ENCODE measurements at regions not wholly inside any gene's neighbourhood (a gene's known extent, or its start where the extent isn't known, plus 50 kb on each side); places are given as distances from the start of the nearest gene placed in this dataset.

DNA sequence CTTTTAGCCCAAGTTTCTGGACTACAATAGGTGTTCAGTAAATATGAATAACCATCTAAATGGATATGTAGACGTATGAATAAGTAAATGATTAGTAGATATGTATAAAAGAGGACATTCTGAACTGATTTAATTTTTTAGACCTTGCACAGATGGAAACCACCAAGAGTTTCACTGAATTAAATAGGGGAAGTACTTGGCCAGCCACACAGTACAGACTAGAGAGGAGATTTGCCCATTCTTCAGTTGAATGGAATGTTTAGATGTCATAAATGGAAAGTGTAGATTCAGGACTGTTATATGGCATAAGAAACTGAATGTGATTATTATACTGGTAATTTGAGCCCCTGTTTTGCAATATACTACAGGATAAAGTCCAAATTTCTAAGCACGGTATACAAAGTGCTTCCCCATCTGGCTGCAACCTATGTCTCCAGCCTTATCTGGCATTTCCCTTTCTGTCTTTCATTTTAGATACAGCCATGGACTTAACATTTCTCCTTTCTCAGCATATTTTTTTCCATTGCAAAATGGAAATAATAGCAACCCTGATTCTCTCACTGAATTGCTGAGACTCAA is 137.8 kb upstream of the HS3ST1 start:
- TF ChIP-seq, protein P1, sequence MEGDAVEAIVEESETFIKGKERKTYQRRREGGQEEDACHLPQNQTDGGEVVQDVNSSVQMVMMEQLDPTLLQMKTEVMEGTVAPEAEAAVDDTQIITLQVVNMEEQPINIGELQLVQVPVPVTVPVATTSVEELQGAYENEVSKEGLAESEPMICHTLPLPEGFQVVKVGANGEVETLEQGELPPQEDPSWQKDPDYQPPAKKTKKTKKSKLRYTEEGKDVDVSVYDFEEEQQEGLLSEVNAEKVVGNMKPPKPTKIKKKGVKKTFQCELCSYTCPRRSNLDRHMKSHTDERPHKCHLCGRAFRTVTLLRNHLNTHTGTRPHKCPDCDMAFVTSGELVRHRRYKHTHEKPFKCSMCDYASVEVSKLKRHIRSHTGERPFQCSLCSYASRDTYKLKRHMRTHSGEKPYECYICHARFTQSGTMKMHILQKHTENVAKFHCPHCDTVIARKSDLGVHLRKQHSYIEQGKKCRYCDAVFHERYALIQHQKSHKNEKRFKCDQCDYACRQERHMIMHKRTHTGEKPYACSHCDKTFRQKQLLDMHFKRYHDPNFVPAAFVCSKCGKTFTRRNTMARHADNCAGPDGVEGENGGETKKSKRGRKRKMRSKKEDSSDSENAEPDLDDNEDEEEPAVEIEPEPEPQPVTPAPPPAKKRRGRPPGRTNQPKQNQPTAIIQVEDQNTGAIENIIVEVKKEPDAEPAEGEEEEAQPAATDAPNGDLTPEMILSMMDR (IDR thresholded peaks at IDR 0.05; ENCODE audit: low read depth, low read length, missing control alignments), result no peak
- Histone ChIP-seq H3K27ac (no peak overlapping the region), H3K4me3 (ENCODE audit: low read depth, low read length) (no peak overlapping the region), H3K27me3 (replicated peaks) (no peaks in the 10 kb centered on the region), H3K36me3 (replicated peaks) (no peaks in the 10 kb centered on the region)
- no peak for DNase-seq
- in situ Hi-C loops (cut with HindIII; ENCODE audit: low pct_ligation_motif_present, low sequenced_read_pairs), result no loop called here

GRCh38 chr4:11565899-11566298 is 137.2 kb upstream of the HS3ST1 start:
- no peak overlapping the region for H3K4me3 ChIP-seq (ENCODE audit: low read depth, low read length)
- TF ChIP-seq, protein P1 (IDR thresholded peaks at IDR 0.05; ENCODE audit: low read depth, low read length, missing control alignments), result no peak
- H3K27me3 ChIP-seq (replicated peaks), result no peaks in the 10 kb centered on the region
- no peaks in the 10 kb centered on the region for H3K36me3 ChIP-seq (replicated peaks)
- H3K27ac ChIP-seq, result no peak overlapping the region
- no peak for DNase-seq
- in situ Hi-C loops (cut with HindIII; ENCODE audit: low pct_ligation_motif_present, low sequenced_read_pairs), result no loop called here

GRCh38 chr4:11565213-11565612 is 136.5 kb upstream of the HS3ST1 start:
- Histone ChIP-seq H3K27me3 (replicated peaks) (no peaks in the 10 kb centered on the region), H3K4me3 (ENCODE audit: low read depth, low read length) (no peak overlapping the region), H3K36me3 (replicated peaks) (no peaks in the 10 kb centered on the region), H3K27ac (no peak overlapping the region)
- TF ChIP-seq, protein P1 (IDR thresholded peaks at IDR 0.05; ENCODE audit: low read depth, low read length, missing control alignments), result no peak
- in situ Hi-C loops (cut with HindIII; ENCODE audit: low pct_ligation_motif_present, low sequenced_read_pairs), result no loop called here
- no peak for DNase-seq

- no peak overlapping the region for H3K27ac ChIP-seq
- no peak for DNase-seq
- H3K27me3 ChIP-seq (replicated peaks), result no peaks in the 10 kb centered on the region
- H3K36me3 ChIP-seq (replicated peaks), result no peaks in the 10 kb centered on the region
- TF ChIP-seq, protein P1 (IDR thresholded peaks at IDR 0.05; ENCODE audit: low read depth, low read length, missing control alignments), result no peak
- no peak overlapping the region for H3K4me3 ChIP-seq (ENCODE audit: low read depth, low read length)
- in situ Hi-C loops (cut with HindIII; ENCODE audit: low pct_ligation_motif_present, low sequenced_read_pairs), result no loop called here
Observed at GRCh38 chr4:11564021-11564420, 135.3 kb upstream of the HS3ST1 start.

DNA sequence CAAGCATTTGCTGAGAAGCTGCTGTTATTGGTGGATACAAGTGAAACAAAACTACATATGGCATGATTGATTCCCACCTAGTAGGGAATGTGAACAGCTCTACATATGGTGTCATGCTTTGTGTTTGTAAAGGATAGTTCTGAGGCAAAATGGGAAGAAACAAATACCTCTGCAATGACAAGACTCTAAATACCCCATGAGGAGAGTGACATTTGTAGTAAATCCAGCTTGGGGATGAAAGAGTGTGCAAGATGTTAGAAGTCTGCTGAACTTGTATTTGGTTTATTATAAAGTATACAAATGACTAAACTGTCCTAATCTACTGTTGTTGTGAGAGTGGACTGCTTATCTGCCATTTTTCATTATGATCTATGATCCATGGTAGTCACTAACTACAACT is 120.8 kb upstream of the HS3ST1 start:
- Histone ChIP-seq H3K4me3 (ENCODE audit: low read depth, low read length) (no peak overlapping the region), H3K27ac (no peak overlapping the region), H3K36me3 (replicated peaks) (no peaks in the 10 kb centered on the region), H3K27me3 (replicated peaks) (no peaks in the 10 kb centered on the region)
- TF ChIP-seq, protein P1 (IDR thresholded peaks at IDR 0.05; ENCODE audit: low read depth, low read length, missing control alignments), result no peak
- no peak for DNase-seq
- in situ Hi-C loops (cut with HindIII; ENCODE audit: low pct_ligation_motif_present, low sequenced_read_pairs), result no loop called here

- Histone ChIP-seq H3K27ac (no peak overlapping the region), H3K4me3 (ENCODE audit: low read depth, low read length) (no peak overlapping the region), H3K27me3 (replicated peaks) (no peaks in the 10 kb centered on the region), H3K36me3 (replicated peaks) (no peaks in the 10 kb centered on the region)
- no peak for DNase-seq
- in situ Hi-C loops (cut with HindIII; ENCODE audit: low pct_ligation_motif_present, low sequenced_read_pairs), result no loop called here
- TF ChIP-seq, protein P1 (IDR thresholded peaks at IDR 0.05; ENCODE audit: low read depth, low read length, missing control alignments), result no peak
Observed at GRCh38 chr4:11548597-11549082, 119.9 kb upstream of the HS3ST1 start.
